Ectodermal cell (in vitro differentiated cells): ENCODE measurements at regions not wholly inside any gene's neighbourhood (a gene's known extent, or its start where the extent isn't known, plus 50 kb on each side); places are given as distances from the start of the nearest gene placed in this dataset.

Source experiments
- H3K27ac ChIP-seq: 2 replicates; pipeline ENCODE4 v1.7.0; 2013; ENCODE audit warnings: mild to moderate bottlenecking, low read depth, low read length; ENCODE audit not compliant: insufficient read depth, poor library complexity, severe bottlenecking
- H3K27me3 ChIP-seq: 2 replicates; pipeline ENCODE4 v1.7.0; 2013; ENCODE audit warnings: mild to moderate bottlenecking, low read length; ENCODE audit not compliant: insufficient read depth, control insufficient read depth, poor library complexity, severe bottlenecking
- H3K36me3 ChIP-seq: one replicate; pipeline ENCODE4 v1.7.0; 2013; ENCODE audit warnings: low read length; ENCODE audit not compliant: control insufficient read depth, insufficient read depth
- H3K4me1 ChIP-seq: one replicate; pipeline ENCODE4 v1.7.0; 2013; ENCODE audit warnings: low read length; ENCODE audit not compliant: control insufficient read depth, insufficient read depth
- H3K4me3 ChIP-seq: 2 replicates; pipeline ENCODE4 v1.7.0; 2013; ENCODE audit warnings: low read depth, low read length, control low read depth; ENCODE audit not compliant: insufficient read depth
- H3K9me3 ChIP-seq: 2 replicates; pipeline ENCODE4 v1.7.0; 2013; ENCODE audit warnings: mild to moderate bottlenecking, low read length, moderate library complexity; ENCODE audit not compliant: control insufficient read depth
- WGBS, 2 experiments: methylation state at CpG; one replicate each; pipeline ENCODE4 v1.1.7; 2013; ENCODE audit warnings: missing lambda C conversion rate in 2 of 2; 5-methylcytosine and 5-hydroxymethylcytosine counted together

DNA sequence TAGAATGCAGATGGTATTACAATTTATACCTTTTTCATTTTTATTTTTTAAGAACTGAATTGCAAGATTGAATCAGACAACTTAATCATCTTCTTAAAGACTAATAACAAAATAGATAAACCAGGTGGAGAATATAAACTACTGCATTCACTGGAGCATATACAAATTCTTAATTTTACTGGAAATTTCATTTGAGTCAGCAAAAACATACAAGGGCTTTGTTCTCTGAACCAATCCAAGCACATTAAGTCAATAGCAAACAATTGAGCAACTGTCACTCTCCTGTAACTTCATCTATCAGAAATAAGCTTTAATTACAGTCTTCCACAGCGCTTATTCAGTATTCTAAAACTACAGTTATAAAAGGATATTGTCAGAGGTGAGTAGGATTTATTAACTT, 167.4 kb upstream of the OBI1 start:
- H3K9me3 ChIP-seq = no peaks in the 10 kb centered on the region
- no peak overlapping the region for H3K27ac ChIP-seq
- no peaks in the 10 kb centered on the region for H3K4me1 ChIP-seq
- H3K27me3 ChIP-seq = no peaks in the 10 kb centered on the region
- no peak overlapping the region for H3K4me3 ChIP-seq
- H3K36me3 ChIP-seq = no peaks in the 10 kb centered on the region
- WGBS, 2 experiments = no CpG with 5 or more reads among the region's 1 CpG

GRCh38 chr13:78820541-78820940, 161.6 kb upstream of the OBI1 start:
- Histone ChIP-seq H3K4me3 (no peak overlapping the region), H3K27me3 (no peaks in the 10 kb centered on the region), H3K9me3 (no peaks in the 10 kb centered on the region), H3K4me1 (no peaks in the 10 kb centered on the region), H3K27ac (no peak overlapping the region), H3K36me3 (no peaks in the 10 kb centered on the region)
- WGBS, 2 experiments = 81 to 83% methylated on average over 1 of the region's 1 CpG

DNA sequence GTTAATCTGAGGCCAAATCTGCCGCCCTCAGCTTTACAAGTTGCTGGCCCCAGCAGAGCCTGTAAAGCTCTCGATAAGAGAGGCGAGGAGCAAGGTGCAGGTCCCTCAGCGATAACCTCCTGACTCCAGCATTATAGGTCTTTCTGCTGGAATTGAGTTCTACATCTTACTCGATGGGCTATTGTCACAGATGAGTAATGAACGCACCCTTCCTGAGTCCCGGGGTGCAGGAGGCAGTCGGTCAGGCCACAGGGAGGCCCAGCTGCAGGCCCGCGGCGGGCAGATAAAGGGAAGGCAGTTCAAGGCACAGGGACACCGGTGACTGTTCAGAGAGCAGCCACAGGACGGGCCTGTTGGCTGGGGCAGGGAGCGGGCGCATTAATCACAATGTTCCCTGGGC, 157.6 kb upstream of the OBI1 start:
- Histone ChIP-seq H3K4me3 (no peak overlapping the region), H3K27ac (no peak overlapping the region), H3K36me3 (no peaks in the 10 kb centered on the region), H3K9me3 (no peaks in the 10 kb centered on the region), H3K27me3 (no peaks in the 10 kb centered on the region), H3K4me1 (no peaks in the 10 kb centered on the region)
- WGBS, 2 experiments = 90 to 92% methylated on average over 15 of the region's 15 CpGs

GRCh38 chr13:78816154-78816553, 157.2 kb upstream of the OBI1 start:
- 74 to 91% methylated on average over 1 of the region's 1 CpG for WGBS, 2 experiments
- no peaks in the 10 kb centered on the region for H3K4me1 ChIP-seq
- H3K27ac ChIP-seq = no peak overlapping the region
- H3K4me3 ChIP-seq = no peak overlapping the region
- no peaks in the 10 kb centered on the region for H3K36me3 ChIP-seq
- H3K9me3 ChIP-seq = no peaks in the 10 kb centered on the region
- H3K27me3 ChIP-seq = no peaks in the 10 kb centered on the region

GRCh38 chr13:78806457-78806856, 147.5 kb upstream of the OBI1 start:
- H3K27ac ChIP-seq = no peak overlapping the region
- 89 to 97% methylated on average over 3 of the region's 4 CpGs for WGBS, 2 experiments
- H3K4me1 ChIP-seq = no peaks in the 10 kb centered on the region
- H3K36me3 ChIP-seq = no peaks in the 10 kb centered on the region
- H3K9me3 ChIP-seq = no peaks in the 10 kb centered on the region
- H3K27me3 ChIP-seq = no peaks in the 10 kb centered on the region
- no peak overlapping the region for H3K4me3 ChIP-seq

GRCh38 chr13:78802912-78803311, 144.0 kb upstream of the OBI1 start:
- Histone ChIP-seq H3K27ac (no peak overlapping the region), H3K27me3 (no peaks in the 10 kb centered on the region), H3K36me3 (no peaks in the 10 kb centered on the region), H3K4me1 (no peaks in the 10 kb centered on the region), H3K4me3 (no peak overlapping the region), H3K9me3 (no peaks in the 10 kb centered on the region)

GRCh38 chr13:78787190-78787589, 128.2 kb upstream of the OBI1 start:
- no peak overlapping the region for H3K4me3 ChIP-seq
- peaks cover 11% of the 10 kb centered on the region for H3K4me1 ChIP-seq
- H3K36me3 ChIP-seq = no peaks in the 10 kb centered on the region
- H3K27ac ChIP-seq = no peak overlapping the region
- WGBS, 2 experiments = 86 to 88% methylated on average over 8 of the region's 8 CpGs
- H3K9me3 ChIP-seq = no peaks in the 10 kb centered on the region
- H3K27me3 ChIP-seq = no peaks in the 10 kb centered on the region

DNA sequence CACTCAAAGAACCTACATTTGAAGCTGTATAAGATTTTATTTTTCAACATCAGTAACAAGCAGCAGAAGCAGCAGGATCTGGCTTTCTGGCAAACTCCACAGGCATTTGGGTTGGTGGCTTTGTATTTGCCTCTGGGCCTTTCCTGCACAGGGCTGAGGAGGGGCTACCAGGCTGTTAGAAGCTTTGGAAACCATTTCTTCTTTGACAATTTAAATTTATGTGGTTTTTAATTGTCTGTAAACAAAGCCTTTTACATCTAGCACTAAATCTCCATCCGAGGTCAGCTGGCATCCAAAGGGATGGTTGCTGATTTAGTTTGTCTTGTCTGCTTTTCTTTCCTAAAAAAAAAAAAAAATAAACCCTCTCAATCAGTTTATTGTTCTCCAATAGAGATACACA, 127.5 kb upstream of the OBI1 start:
- Histone ChIP-seq H3K27ac (no peak overlapping the region), H3K4me3 (no peak overlapping the region)
- WGBS, 2 experiments = 33% methylated on average over 1 of the region's 1 CpG; no CpG with 5 or more reads in 1 of the 2 experiments

GRCh38 chr13:78785764-78786163, 126.8 kb upstream of the OBI1 start:
- peaks cover 11% of the 10 kb centered on the region for H3K4me1 ChIP-seq
- no peaks in the 10 kb centered on the region for H3K36me3 ChIP-seq
- no peaks in the 10 kb centered on the region for H3K27me3 ChIP-seq
- H3K4me3 ChIP-seq = no peak overlapping the region
- H3K27ac ChIP-seq = no peak overlapping the region
- 91 to 96% methylated on average over 4 of the region's 4 CpGs for WGBS, 2 experiments
- no peaks in the 10 kb centered on the region for H3K9me3 ChIP-seq

More for the DNA sequence above, 127.5 kb upstream of the OBI1 start:
- Histone ChIP-seq H3K27me3 (no peaks in the 10 kb centered on the region), H3K9me3 (no peaks in the 10 kb centered on the region), H3K4me1 (peaks cover 11% of the 10 kb centered on the region), H3K36me3 (no peaks in the 10 kb centered on the region)

DNA sequence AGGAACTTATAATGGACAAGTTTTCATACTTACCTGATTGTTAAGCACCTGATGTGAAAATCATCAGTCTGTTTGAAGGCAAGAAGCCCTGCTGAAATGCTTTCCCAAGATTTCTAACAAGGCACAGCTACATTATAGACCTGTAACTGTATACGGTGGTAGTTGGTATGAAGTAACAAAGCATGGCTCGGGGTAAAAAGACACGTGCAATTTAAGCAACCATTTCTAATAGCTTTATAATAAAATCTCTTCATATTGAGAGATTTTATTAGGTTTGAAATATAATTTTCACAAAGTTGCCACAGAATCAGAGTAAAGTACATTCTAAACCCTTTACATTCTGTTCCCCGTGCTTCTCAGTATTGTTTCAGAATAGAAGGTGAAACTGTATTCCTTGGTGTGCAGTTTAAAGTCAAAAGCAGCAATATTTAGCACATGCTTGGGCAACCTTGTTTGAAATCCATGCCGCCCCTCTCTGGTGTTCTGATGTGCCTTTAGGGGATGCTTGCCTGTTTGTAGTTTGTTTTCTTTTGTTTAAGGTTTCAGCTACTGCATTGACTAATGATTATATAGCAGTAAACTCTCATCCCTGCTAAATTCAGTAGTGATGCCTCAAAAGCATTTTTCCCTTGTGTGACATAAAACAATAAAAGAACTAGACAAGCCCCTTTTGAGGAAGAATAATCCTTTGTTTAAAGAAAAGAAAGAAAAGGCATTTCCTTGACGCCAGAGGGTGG, 125.2 kb upstream of the OBI1 start:
- no peaks in the 10 kb centered on the region for H3K27me3 ChIP-seq
- no peak overlapping the region for H3K4me3 ChIP-seq
- H3K4me1 ChIP-seq = peaks cover 11% of the 10 kb centered on the region
- H3K9me3 ChIP-seq = no peaks in the 10 kb centered on the region
- WGBS, 2 experiments = 81 to 89% methylated on average over 2 to 4 of the region's 6 CpGs
- H3K27ac ChIP-seq = no peak overlapping the region
- H3K36me3 ChIP-seq = no peaks in the 10 kb centered on the region

GRCh38 chr13:78780708-78781107, 121.8 kb upstream of the OBI1 start:
- WGBS, 2 experiments = 88 to 89% methylated on average over 3 of the region's 3 CpGs
- Histone ChIP-seq H3K4me3 (no peak overlapping the region), H3K36me3 (no peaks in the 10 kb centered on the region)

More at GRCh38 chr13:78780708-78781107, 121.8 kb upstream of the OBI1 start:
- no peak overlapping the region for H3K27ac ChIP-seq
- H3K9me3 ChIP-seq = no peaks in the 10 kb centered on the region
- H3K4me1 ChIP-seq = no peaks in the 10 kb centered on the region
- no peaks in the 10 kb centered on the region for H3K27me3 ChIP-seq
